Prostate gland (tissue), 2 donors: ENCODE measurements at regions not wholly inside any gene's neighbourhood (a gene's known extent, or its start where the extent isn't known, plus 50 kb on each side); places are given as distances from the start of the nearest gene placed in this dataset.

Source experiments
- DNase-seq: peaks from one replicate; pipeline ENCODE4 v3.0.0-alpha.2; 2019; ENCODE audit warnings: low spot score
- H3K27ac ChIP-seq, 2 donors: fragments of 200-600 bp; sonication (generic); 2 replicates each; pipeline ENCODE4 v1.5.1; 2017 to 2019
- H3K27me3 ChIP-seq: fragments of 200-600 bp; sonication (generic); replicated peaks from 2 replicates; pipeline ENCODE4 v1.5.1; 2019; ENCODE audit not compliant: insufficient read depth
- H3K36me3 ChIP-seq, 2 donors: fragments of 200-600 bp; sonication (generic); 1 replicate in 1 of 2; 2 replicates in 1 of 2; pipeline versions ENCODE4 v1.5.1 to v1.8.1; 2017 to 2019
- H3K4me1 ChIP-seq: fragments of 200-600 bp; sonication (generic); replicated peaks from 2 replicates; pipeline ENCODE4 v1.5.1; 2019
- H3K4me3 ChIP-seq, 2 donors: fragments of 200-600 bp; sonication (generic); 2 replicates each; pipeline ENCODE4 v1.5.1; 2017 to 2019
- H3K9me3 ChIP-seq: fragments of 200-600 bp; sonication (generic); 2 replicates; pipeline ENCODE4 v1.5.1; 2017
- POLR2A ChIP-seq: fragments of 450-650 bp; IDR thresholded peaks from one replicate; pipeline ENCODE4 v1.6.1; 2016; ENCODE audit warnings: antibody characterized with exemption, mild to moderate bottlenecking
- POLR2AphosphoS5 ChIP-seq: sonication (generic); formaldehyde crosslinking; IDR thresholded peaks from one replicate; pipeline ENCODE4 v1.6.1; 2017; ENCODE audit warnings: antibody characterized with exemption
- WGBS: methylation state at CpG from one replicate; pipeline ENCODE4 v1.1.5; 2018; 5-methylcytosine and 5-hydroxymethylcytosine counted together
- intact Hi-C: fragments of 100-400 bp; cut with DNase I; formaldehyde crosslinking; loops from one replicate; pipeline ENCODE4 v1.14.2; 2022
- TF ChIP-seq, protein P1 (sequence below), 4 experiments: fragments of 200-600 bp in 2 of 4; fragments of 450-650 bp in 2 of 4; sonication (generic) in 2 of 4; IDR thresholded peaks; 1 replicate in 3 of 4; 2 replicates in 1 of 4; pipeline ENCODE4 v1.5.1; 2016 to 2019; ENCODE audit warnings: antibody characterized with exemption in 4 of 4, mild to moderate bottlenecking in 2 of 4, moderate library complexity in 2 of 4

- Histone ChIP-seq H3K4me3 (peak overlapping the region; percentile 12 to 21), H3K9me3 (no peaks in the 10 kb centered on the region), H3K27ac (no peak overlapping the region), H3K4me1 (no peaks in the 10 kb centered on the region), H3K36me3 (no peaks in the 10 kb centered on the region), H3K27me3 (no peaks in the 10 kb centered on the region)
- peak; percentile 33 for DNase-seq
- intact Hi-C loops = no loop called here
- TF ChIP-seq POLR2AphosphoS5 (peak; percentile 37), POLR2A (no peak)
- TF ChIP-seq, protein P1, sequence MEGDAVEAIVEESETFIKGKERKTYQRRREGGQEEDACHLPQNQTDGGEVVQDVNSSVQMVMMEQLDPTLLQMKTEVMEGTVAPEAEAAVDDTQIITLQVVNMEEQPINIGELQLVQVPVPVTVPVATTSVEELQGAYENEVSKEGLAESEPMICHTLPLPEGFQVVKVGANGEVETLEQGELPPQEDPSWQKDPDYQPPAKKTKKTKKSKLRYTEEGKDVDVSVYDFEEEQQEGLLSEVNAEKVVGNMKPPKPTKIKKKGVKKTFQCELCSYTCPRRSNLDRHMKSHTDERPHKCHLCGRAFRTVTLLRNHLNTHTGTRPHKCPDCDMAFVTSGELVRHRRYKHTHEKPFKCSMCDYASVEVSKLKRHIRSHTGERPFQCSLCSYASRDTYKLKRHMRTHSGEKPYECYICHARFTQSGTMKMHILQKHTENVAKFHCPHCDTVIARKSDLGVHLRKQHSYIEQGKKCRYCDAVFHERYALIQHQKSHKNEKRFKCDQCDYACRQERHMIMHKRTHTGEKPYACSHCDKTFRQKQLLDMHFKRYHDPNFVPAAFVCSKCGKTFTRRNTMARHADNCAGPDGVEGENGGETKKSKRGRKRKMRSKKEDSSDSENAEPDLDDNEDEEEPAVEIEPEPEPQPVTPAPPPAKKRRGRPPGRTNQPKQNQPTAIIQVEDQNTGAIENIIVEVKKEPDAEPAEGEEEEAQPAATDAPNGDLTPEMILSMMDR (IDR thresholded peaks at IDR 0.05) = no peak
- 13% methylated on average over 26 of the region's 26 CpGs for WGBS
Observed at GRCh38 chr6:87968435-87969278, 79.0 kb upstream of the SPACA1 start.

- WGBS = 64% methylated on average over 2 of the region's 2 CpGs
- Histone ChIP-seq H3K27ac (no peak overlapping the region), H3K4me3 (no peak overlapping the region), H3K36me3 (no peaks in the 10 kb centered on the region), H3K4me1 (no peaks in the 10 kb centered on the region), H3K9me3 (no peaks in the 10 kb centered on the region), H3K27me3 (no peaks in the 10 kb centered on the region)
- TF ChIP-seq POLR2A (no peak), POLR2AphosphoS5 (no peak)
- TF ChIP-seq, protein P1 (IDR thresholded peaks at IDR 0.05) = no peak
- intact Hi-C loops = no loop called here
- no peak for DNase-seq
Observed at GRCh38 chr6:87965806-87966205, 81.8 kb upstream of the SPACA1 start.

- H3K4me1 ChIP-seq = no peaks in the 10 kb centered on the region
- H3K27ac ChIP-seq = no peak overlapping the region
- WGBS = 84% methylated on average over 1 of the region's 1 CpG
- no peaks in the 10 kb centered on the region for H3K27me3 ChIP-seq
- no peaks in the 10 kb centered on the region for H3K9me3 ChIP-seq
- H3K36me3 ChIP-seq = no peaks in the 10 kb centered on the region
- DNase-seq = no peak
- TF ChIP-seq, protein P1 (IDR thresholded peaks at IDR 0.05) = no peak
- no peak for TF ChIP-seq POLR2AphosphoS5
- no peak overlapping the region for H3K4me3 ChIP-seq
- intact Hi-C loops = no loop called here
Observed at GRCh38 chr6:87959083-87959482, 88.6 kb upstream of the SPACA1 start.

DNA sequence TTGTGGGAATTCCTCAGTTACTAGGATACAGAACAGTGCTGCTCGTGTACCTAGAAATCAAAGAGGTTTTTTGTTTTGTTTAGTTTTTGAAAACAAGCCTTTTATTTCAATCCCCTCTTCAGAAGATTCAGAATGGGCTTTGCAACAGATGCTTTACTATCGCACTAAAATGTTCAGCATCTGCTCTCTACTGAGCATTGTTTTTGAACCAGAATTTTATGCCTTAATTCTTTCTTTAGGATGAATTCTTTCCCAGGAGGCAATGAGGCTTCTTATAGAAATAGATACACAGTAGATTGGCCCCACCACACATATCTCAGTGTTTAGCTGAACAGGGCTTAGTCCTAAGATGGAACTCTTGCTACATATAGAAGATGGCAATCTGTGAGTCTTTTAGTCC is 95.9 kb upstream of the SPACA1 start:
- no peaks in the 10 kb centered on the region for H3K4me1 ChIP-seq
- intact Hi-C loops = no loop called here
- no peaks in the 10 kb centered on the region for H3K36me3 ChIP-seq
- no peak overlapping the region for H3K27ac ChIP-seq
- H3K9me3 ChIP-seq = no peaks in the 10 kb centered on the region
- whole genome bisulfite sequencing = 91% methylated on average over 2 of the region's 2 CpGs
- H3K27me3 ChIP-seq = no peaks in the 10 kb centered on the region
- H3K4me3 ChIP-seq = no peak overlapping the region
- DNase-seq = no peak
- TF ChIP-seq, protein P1 (IDR thresholded peaks at IDR 0.05) = no peak
- TF ChIP-seq POLR2AphosphoS5 (no peak), POLR2A (no peak)

DNA sequence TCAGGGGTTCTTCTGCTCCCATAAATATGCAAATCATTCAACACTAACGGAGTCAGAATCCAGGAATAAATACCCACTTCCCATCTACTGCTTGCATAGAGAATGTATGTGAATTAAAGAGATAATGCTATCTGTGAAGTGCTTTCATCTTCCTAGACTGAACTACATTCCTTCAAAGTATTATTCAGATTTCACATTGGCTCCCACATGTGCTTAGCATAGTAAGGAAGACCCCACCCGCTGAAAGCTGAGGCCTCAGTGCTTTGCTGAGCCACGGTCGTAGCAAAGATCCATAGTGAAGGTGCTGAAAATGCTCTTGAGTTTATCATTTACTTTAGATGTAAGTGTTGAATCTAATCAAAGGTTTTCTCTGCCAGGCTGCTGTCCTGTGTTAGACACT is 97.0 kb upstream of the SPACA1 start:
- H3K27ac ChIP-seq = no peak overlapping the region
- H3K4me1 ChIP-seq = no peaks in the 10 kb centered on the region
- WGBS = 92% methylated on average over 4 of the region's 4 CpGs
- no peak overlapping the region for H3K4me3 ChIP-seq
- H3K36me3 ChIP-seq = no peaks in the 10 kb centered on the region
- no peaks in the 10 kb centered on the region for H3K27me3 ChIP-seq
- no peaks in the 10 kb centered on the region for H3K9me3 ChIP-seq
- no peak for TF ChIP-seq POLR2AphosphoS5
- TF ChIP-seq, protein P1 (IDR thresholded peaks at IDR 0.05) = no peak
- TF ChIP-seq POLR2A = no peak
- DNase-seq = no peak
- intact Hi-C loops = no loop called here
